ENCODE measurements at regions not wholly inside any gene's neighbourhood (a gene's known extent, or its start where the extent isn't known, plus 50 kb on each side); places are given as distances from the start of the nearest gene placed in this dataset.

DNA sequence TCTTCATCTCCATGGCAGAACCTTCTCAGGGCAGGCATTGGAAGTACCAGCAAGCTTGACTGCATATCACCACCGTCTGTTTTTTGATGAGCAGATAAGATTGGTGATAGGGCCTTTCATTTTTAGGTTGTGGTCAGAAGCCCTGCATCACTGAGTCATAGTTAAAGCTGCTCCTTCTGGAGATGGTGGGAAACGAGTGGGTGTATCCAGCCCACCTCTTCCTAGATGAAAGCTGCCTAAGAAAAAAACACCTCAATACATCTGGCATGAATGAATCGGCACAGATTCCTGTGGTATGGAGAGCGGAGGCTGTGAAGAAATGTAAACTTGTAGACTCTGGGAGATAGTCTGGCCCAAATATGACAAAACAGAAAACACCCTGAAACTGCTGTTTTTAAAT is 248.7 kb upstream of the EGLN3 start:
- Histone ChIP-seq H3K79me2 (ENCODE audit: low read depth) (no peaks in the 10 kb centered on the region), H3K4me2 (no peak overlapping the region), H4K20me1 (ENCODE audit: insufficient read depth) (no peaks in the 10 kb centered on the region), H2AFZ (no peak overlapping the region), H3F3A (ENCODE audit: insufficient read depth, low read depth) (no peaks in the 10 kb centered on the region), H3K9me2 (ENCODE audit: insufficient read depth) (no peaks in the 10 kb centered on the region), H3K27me3 (ENCODE audit: insufficient read depth, low read depth) (no peaks in the 10 kb centered on the region), H3K4me1 (replicated peaks; ENCODE audit: insufficient read depth) (peaks cover 5% of the 10 kb centered on the region; the same call in 1 of the 2 replicates), H3K9me3 (ENCODE audit: insufficient read depth, low read depth) (no peaks in the 10 kb centered on the region), H3K27ac (no peak overlapping the region), H3K4me3 (no peak overlapping the region), H3K36me3 (ENCODE audit: low read depth) (no peaks in the 10 kb centered on the region)
- no peak for TF ChIP-seq CTCF (conservative IDR thresholded peaks at IDR 0.05)
- TF ChIP-seq EZH2 (IDR thresholded peaks at IDR 0.05; ENCODE audit: low read depth) = no peak
- DNase-seq = peak; percentile 17 to 43
- ChIA-PET CTCF (no interaction called here), POLR2A (ENCODE audit: unreplicated experiment) (interaction anchor here (0.6 to 0.7 kb wide), 2 partner anchors 11 to 1633 kb away, joined by 4 to 5 read pairs; no protein-coding TSS in a partner anchor)
- intact Hi-C loops (cut with micrococcal nuclease; ENCODE audit: unreplicated experiment) = no loop called here
- BruUV-seq (replicated peaks) = no TSS peak

GRCh38 chr14:34198096-34198495 is 247.2 kb upstream of the EGLN3 start:
- BruUV-seq (replicated peaks) = no TSS peak

GRCh38 chr14:34195964-34196363 is 245.1 kb upstream of the EGLN3 start:
- Histone ChIP-seq H3K4me2 (no peak overlapping the region), H3K79me2 (ENCODE audit: low read depth) (no peaks in the 10 kb centered on the region), H3K9me2 (ENCODE audit: insufficient read depth) (no peaks in the 10 kb centered on the region), H3K4me1 (replicated peaks; ENCODE audit: insufficient read depth) (no peaks in the 10 kb centered on the region), H2AFZ (no peak overlapping the region), H3K9me3 (ENCODE audit: insufficient read depth, low read depth) (no peaks in the 10 kb centered on the region), H4K20me1 (ENCODE audit: insufficient read depth) (no peaks in the 10 kb centered on the region), H3F3A (ENCODE audit: insufficient read depth, low read depth) (no peaks in the 10 kb centered on the region), H3K27me3 (ENCODE audit: insufficient read depth, low read depth) (no peaks in the 10 kb centered on the region), H3K4me3 (no peak overlapping the region), H3K36me3 (ENCODE audit: low read depth) (no peaks in the 10 kb centered on the region), H3K27ac (no peak overlapping the region)
- TF ChIP-seq CTCF (conservative IDR thresholded peaks at IDR 0.05) (no peak), EZH2 (IDR thresholded peaks at IDR 0.05; ENCODE audit: low read depth) (no peak)
- POLR2A ChIA-PET (ENCODE audit: unreplicated experiment) = no interaction called here
- intact Hi-C loops (cut with micrococcal nuclease; ENCODE audit: unreplicated experiment) = no loop called here
- BruUV-seq (replicated peaks) = no TSS peak
- CTCF ChIA-PET = no interaction called here
- no peak for DNase-seq

More at GRCh38 chr14:34198096-34198495, 247.2 kb upstream of the EGLN3 start:
- Histone ChIP-seq H3K4me3 (no peak overlapping the region), H3K9me2 (ENCODE audit: insufficient read depth) (no peaks in the 10 kb centered on the region), H3K27me3 (ENCODE audit: insufficient read depth, low read depth) (no peaks in the 10 kb centered on the region), H3K4me2 (no peak overlapping the region), H3F3A (ENCODE audit: insufficient read depth, low read depth) (no peaks in the 10 kb centered on the region), H3K36me3 (ENCODE audit: low read depth) (no peaks in the 10 kb centered on the region), H3K79me2 (ENCODE audit: low read depth) (no peaks in the 10 kb centered on the region), H3K4me1 (replicated peaks; ENCODE audit: insufficient read depth) (peaks cover 3% of the 10 kb centered on the region; the same call in 1 of the 2 replicates), H3K27ac (no peak overlapping the region), H3K9me3 (ENCODE audit: insufficient read depth, low read depth) (no peaks in the 10 kb centered on the region), H2AFZ (no peak overlapping the region), H4K20me1 (ENCODE audit: insufficient read depth) (no peaks in the 10 kb centered on the region)
- TF ChIP-seq CTCF (conservative IDR thresholded peaks at IDR 0.05) (no peak), EZH2 (IDR thresholded peaks at IDR 0.05; ENCODE audit: low read depth) (no peak)
- no peak for DNase-seq
- POLR2A ChIA-PET (ENCODE audit: unreplicated experiment) = no interaction called here
- CTCF ChIA-PET = no interaction called here
- intact Hi-C loops (cut with micrococcal nuclease; ENCODE audit: unreplicated experiment) = no loop called here
